Uterus (tissue), 2 donors: ENCODE measurements at regions not wholly inside any gene's neighbourhood (a gene's known extent, or its start where the extent isn't known, plus 50 kb on each side); places are given as distances from the start of the nearest gene placed in this dataset.

Experiments
- POLR2A ChIP-seq, 2 donors: fragments of 450-650 bp; IDR thresholded peaks; one replicate each; pipeline ENCODE4 v1.6.1; 2016; ENCODE audit warnings: antibody characterized with exemption in 2 of 2, mild to moderate bottlenecking in 1 of 2, moderate library complexity in 1 of 2
- TF ChIP-seq, protein P1 (sequence below), 4 experiments: fragments of 200-600 bp in 2 of 4; fragments of 450-650 bp in 2 of 4; sonication (generic) in 2 of 4; IDR thresholded peaks; one replicate each; pipeline ENCODE4 v1.5.1; 2016 to 2019; ENCODE audit warnings: antibody characterized with exemption in 4 of 4, mild to moderate bottlenecking in 2 of 4, moderate library complexity in 1 of 4

DNA sequence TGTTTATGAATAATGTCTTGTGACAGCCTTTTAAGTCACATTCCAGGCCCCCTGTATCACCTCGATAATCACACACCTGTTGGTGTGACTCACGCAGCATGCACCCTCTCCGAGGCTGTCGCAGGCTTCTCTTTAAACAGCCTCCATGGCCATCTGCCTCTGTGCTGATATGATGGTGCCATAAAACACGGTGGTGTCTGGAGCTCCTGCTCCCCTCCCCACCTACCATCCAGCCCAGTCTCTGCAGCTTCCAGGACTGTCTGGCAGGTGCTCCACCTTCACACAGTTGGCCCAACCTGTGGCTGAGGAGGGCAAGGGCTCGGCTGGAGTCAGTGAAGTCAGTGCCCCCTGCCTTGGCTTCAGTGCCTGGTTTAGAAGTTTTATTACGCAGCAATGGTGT is 173.8 kb upstream of the RPL34 start:
- TF ChIP-seq, protein P1, sequence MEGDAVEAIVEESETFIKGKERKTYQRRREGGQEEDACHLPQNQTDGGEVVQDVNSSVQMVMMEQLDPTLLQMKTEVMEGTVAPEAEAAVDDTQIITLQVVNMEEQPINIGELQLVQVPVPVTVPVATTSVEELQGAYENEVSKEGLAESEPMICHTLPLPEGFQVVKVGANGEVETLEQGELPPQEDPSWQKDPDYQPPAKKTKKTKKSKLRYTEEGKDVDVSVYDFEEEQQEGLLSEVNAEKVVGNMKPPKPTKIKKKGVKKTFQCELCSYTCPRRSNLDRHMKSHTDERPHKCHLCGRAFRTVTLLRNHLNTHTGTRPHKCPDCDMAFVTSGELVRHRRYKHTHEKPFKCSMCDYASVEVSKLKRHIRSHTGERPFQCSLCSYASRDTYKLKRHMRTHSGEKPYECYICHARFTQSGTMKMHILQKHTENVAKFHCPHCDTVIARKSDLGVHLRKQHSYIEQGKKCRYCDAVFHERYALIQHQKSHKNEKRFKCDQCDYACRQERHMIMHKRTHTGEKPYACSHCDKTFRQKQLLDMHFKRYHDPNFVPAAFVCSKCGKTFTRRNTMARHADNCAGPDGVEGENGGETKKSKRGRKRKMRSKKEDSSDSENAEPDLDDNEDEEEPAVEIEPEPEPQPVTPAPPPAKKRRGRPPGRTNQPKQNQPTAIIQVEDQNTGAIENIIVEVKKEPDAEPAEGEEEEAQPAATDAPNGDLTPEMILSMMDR (IDR thresholded peaks at IDR 0.05): no peak
- no peak for TF ChIP-seq POLR2A (IDR thresholded peaks at IDR 0.05)
